ENCODE measurements at regions not wholly inside any gene's neighbourhood (a gene's known extent, or its start where the extent isn't known, plus 50 kb on each side); places are given as distances from the start of the nearest gene placed in this dataset.

DNA sequence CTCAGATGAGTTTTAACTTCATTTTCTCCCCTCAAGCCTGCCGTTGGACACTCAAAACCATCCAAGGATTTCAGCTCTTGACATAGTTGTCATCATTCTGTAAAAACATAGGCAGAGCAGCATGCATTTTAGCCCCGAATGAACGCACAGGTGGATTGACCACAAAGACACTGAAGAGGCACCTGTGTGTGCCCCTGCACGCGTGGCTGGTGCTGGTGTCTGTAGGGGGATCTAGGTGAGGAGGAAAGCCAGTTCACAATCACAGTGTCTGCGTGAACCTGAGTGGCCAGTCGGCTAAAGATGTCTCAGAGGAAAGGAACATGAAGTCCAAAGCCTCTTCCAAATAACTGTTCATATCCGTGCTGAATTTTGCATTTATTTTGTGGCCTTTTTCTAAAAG is 309.2 kb downstream of the QKI start:
- H3K4me2 ChIP-seq (ENCODE audit: low read depth, low read length, poor library complexity, severe bottlenecking), result no peak overlapping the region

GRCh38 chr6:163721922-163722692 is 307.6 kb downstream of the QKI start:
- Histone ChIP-seq H3K4me2 (ENCODE audit: low read depth, low read length, poor library complexity, severe bottlenecking) (no peak overlapping the region), H3K27me3 (ENCODE audit: insufficient read depth, low read length, poor library complexity, severe bottlenecking) (no peaks in the 10 kb centered on the region), H2AFZ (ENCODE audit: low read length) (no peak overlapping the region), H3K36me3 (ENCODE audit: insufficient read depth, low read length) (no peaks in the 10 kb centered on the region), H3K9me2 (replicated peaks; ENCODE audit: low read depth, low read length) (no peaks in the 10 kb centered on the region), H3K9me3 (ENCODE audit: insufficient read depth, low read depth, low read length) (0 out of 2 replicates have a peak, but pooled peaks cover 6% of the 10 kb centered on the region), H3K4me1 (ENCODE audit: insufficient read depth, low read length, poor library complexity, severe bottlenecking) (no peaks in the 10 kb centered on the region), H4K20me1 (ENCODE audit: insufficient read depth, low read length, poor library complexity, severe bottlenecking) (no peaks in the 10 kb centered on the region), H3K9ac (ENCODE audit: low read depth, low read length, poor library complexity, severe bottlenecking) (no peak overlapping the region), H3F3A (ENCODE audit: low read depth) (no peaks in the 10 kb centered on the region), H3K4me3 (ENCODE audit: low read length, poor library complexity, severe bottlenecking) (no peak overlapping the region), H3K79me2 (ENCODE audit: insufficient read depth, low read length) (no peaks in the 10 kb centered on the region)
- TF ChIP-seq, protein P1, sequence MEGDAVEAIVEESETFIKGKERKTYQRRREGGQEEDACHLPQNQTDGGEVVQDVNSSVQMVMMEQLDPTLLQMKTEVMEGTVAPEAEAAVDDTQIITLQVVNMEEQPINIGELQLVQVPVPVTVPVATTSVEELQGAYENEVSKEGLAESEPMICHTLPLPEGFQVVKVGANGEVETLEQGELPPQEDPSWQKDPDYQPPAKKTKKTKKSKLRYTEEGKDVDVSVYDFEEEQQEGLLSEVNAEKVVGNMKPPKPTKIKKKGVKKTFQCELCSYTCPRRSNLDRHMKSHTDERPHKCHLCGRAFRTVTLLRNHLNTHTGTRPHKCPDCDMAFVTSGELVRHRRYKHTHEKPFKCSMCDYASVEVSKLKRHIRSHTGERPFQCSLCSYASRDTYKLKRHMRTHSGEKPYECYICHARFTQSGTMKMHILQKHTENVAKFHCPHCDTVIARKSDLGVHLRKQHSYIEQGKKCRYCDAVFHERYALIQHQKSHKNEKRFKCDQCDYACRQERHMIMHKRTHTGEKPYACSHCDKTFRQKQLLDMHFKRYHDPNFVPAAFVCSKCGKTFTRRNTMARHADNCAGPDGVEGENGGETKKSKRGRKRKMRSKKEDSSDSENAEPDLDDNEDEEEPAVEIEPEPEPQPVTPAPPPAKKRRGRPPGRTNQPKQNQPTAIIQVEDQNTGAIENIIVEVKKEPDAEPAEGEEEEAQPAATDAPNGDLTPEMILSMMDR (conservative IDR thresholded peaks at IDR 0.05; ENCODE audit: low read length), result no peak
- TF ChIP-seq EZH2phosphoT487 (IDR thresholded peaks at IDR 0.05; ENCODE audit: borderline replicate concordance), result no peak

More for the DNA sequence above, 309.2 kb downstream of the QKI start:
- no peaks in the 10 kb centered on the region for H3K9me2 ChIP-seq (replicated peaks; ENCODE audit: low read depth, low read length)
- H3F3A ChIP-seq (ENCODE audit: low read depth), result no peaks in the 10 kb centered on the region
- H3K4me3 ChIP-seq (ENCODE audit: low read length, poor library complexity, severe bottlenecking), result no peak overlapping the region
- no peak overlapping the region for H3K9ac ChIP-seq (ENCODE audit: low read depth, low read length, poor library complexity, severe bottlenecking)
- H3K27me3 ChIP-seq (ENCODE audit: insufficient read depth, low read length, poor library complexity, severe bottlenecking), result no peaks in the 10 kb centered on the region
- H3K36me3 ChIP-seq (ENCODE audit: insufficient read depth, low read length), result no peaks in the 10 kb centered on the region
- 0 out of 2 replicates have a peak, but pooled peaks cover 3% of the 10 kb centered on the region for H3K9me3 ChIP-seq (ENCODE audit: insufficient read depth, low read depth, low read length)
- no peak overlapping the region for H2AFZ ChIP-seq (ENCODE audit: low read length)
- no peaks in the 10 kb centered on the region for H4K20me1 ChIP-seq (ENCODE audit: insufficient read depth, low read length, poor library complexity, severe bottlenecking)
- no peaks in the 10 kb centered on the region for H3K79me2 ChIP-seq (ENCODE audit: insufficient read depth, low read length)
- H3K4me1 ChIP-seq (ENCODE audit: insufficient read depth, low read length, poor library complexity, severe bottlenecking), result no peaks in the 10 kb centered on the region
- TF ChIP-seq, protein P1 (conservative IDR thresholded peaks at IDR 0.05; ENCODE audit: low read length), result no peak
- no peak for TF ChIP-seq EZH2phosphoT487 (IDR thresholded peaks at IDR 0.05; ENCODE audit: borderline replicate concordance)

DNA sequence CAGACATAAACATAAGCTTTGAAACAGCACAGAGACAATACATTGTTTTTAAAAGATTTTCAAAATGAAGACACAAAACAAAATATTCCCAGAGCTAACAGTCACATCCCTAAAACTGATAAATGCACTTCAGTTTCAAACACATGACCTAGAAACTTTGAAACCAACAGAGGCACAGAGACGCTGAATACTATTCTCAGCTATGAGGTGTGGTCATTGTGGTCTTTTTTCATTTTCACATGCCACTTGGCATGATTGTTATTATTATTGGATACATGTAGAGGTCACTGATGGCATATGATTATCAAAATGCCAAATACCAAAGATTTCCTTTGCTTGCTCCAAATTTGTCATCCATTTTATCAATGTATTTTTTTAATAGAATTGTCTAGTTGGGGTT is 306.9 kb downstream of the QKI start:
- no peak for TF ChIP-seq EZH2phosphoT487 (IDR thresholded peaks at IDR 0.05; ENCODE audit: borderline replicate concordance)
- TF ChIP-seq, protein P1 (conservative IDR thresholded peaks at IDR 0.05; ENCODE audit: low read length), result no peak
- no peaks in the 10 kb centered on the region for H3K27me3 ChIP-seq (ENCODE audit: insufficient read depth, low read length, poor library complexity, severe bottlenecking)
- H2AFZ ChIP-seq (ENCODE audit: low read length), result no peak overlapping the region
- H3K9me3 ChIP-seq (ENCODE audit: insufficient read depth, low read depth, low read length), result 0 out of 2 replicates have a peak, but pooled peaks cover 6% of the 10 kb centered on the region
- no peak overlapping the region for H3K4me2 ChIP-seq (ENCODE audit: low read depth, low read length, poor library complexity, severe bottlenecking)
- no peaks in the 10 kb centered on the region for H3K4me1 ChIP-seq (ENCODE audit: insufficient read depth, low read length, poor library complexity, severe bottlenecking)
- no peak overlapping the region for H3K4me3 ChIP-seq (ENCODE audit: low read length, poor library complexity, severe bottlenecking)
- H4K20me1 ChIP-seq (ENCODE audit: insufficient read depth, low read length, poor library complexity, severe bottlenecking), result no peaks in the 10 kb centered on the region
- H3K9ac ChIP-seq (ENCODE audit: low read depth, low read length, poor library complexity, severe bottlenecking), result no peak overlapping the region
- no peaks in the 10 kb centered on the region for H3K9me2 ChIP-seq (replicated peaks; ENCODE audit: low read depth, low read length)
- H3F3A ChIP-seq (ENCODE audit: low read depth), result no peaks in the 10 kb centered on the region
- no peaks in the 10 kb centered on the region for H3K36me3 ChIP-seq (ENCODE audit: insufficient read depth, low read length)
- H3K79me2 ChIP-seq (ENCODE audit: insufficient read depth, low read length), result no peaks in the 10 kb centered on the region
